Activated naive CD8-positive, alpha-beta T cell (primary cell): ENCODE measurements at regions not wholly inside any gene's neighbourhood (a gene's known extent, or its start where the extent isn't known, plus 50 kb on each side); places are given as distances from the start of the nearest gene placed in this dataset.

Experiments
- H3K27ac Mint-ChIP-seq: one replicate; pipeline ENCODE4 v1.8.0; 2021; ENCODE audit warnings: mixed read lengths
- H3K27me3 Mint-ChIP-seq: one replicate; pipeline ENCODE4 v1.8.0; 2021; ENCODE audit warnings: mixed read lengths
- H3K36me3 Mint-ChIP-seq: one replicate; pipeline ENCODE4 v1.8.0; 2021; ENCODE audit warnings: mixed read lengths
- H3K4me1 Mint-ChIP-seq: one replicate; pipeline ENCODE4 v1.8.0; 2021; ENCODE audit warnings: low read depth, mixed read lengths
- H3K4me3 Mint-ChIP-seq: one replicate; pipeline ENCODE4 v1.8.0; 2021; ENCODE audit warnings: mild to moderate bottlenecking, mixed read lengths
- H3K9me3 Mint-ChIP-seq: one replicate; pipeline ENCODE4 v1.8.0; 2021; ENCODE audit warnings: low read depth, mixed read lengths

GRCh38 chr18:39200153-39200552 lies 1634.6 kb upstream of the CELF4 start:
- Mint-ChIP-seq H3K36me3 (no peaks in the 10 kb centered on the region), H3K27ac (no peak overlapping the region), H3K4me1 (no peaks in the 10 kb centered on the region), H3K27me3 (no peaks in the 10 kb centered on the region), H3K9me3 (peaks cover 3% of the 10 kb centered on the region), H3K4me3 (no peak overlapping the region)

- Mint-ChIP-seq H3K4me3 (no peak overlapping the region), H3K27me3 (no peaks in the 10 kb centered on the region), H3K4me1 (no peaks in the 10 kb centered on the region), H3K9me3 (peaks cover 3% of the 10 kb centered on the region), H3K36me3 (no peaks in the 10 kb centered on the region), H3K27ac (no peak overlapping the region)
Measured at GRCh38 chr18:39199231-39199855, 1633.7 kb upstream of the CELF4 start.

GRCh38 chr18:39198376-39198775 lies 1632.8 kb upstream of the CELF4 start:
- H3K9me3 Mint-ChIP-seq: peaks cover 1% of the 10 kb centered on the region
- no peaks in the 10 kb centered on the region for H3K27me3 Mint-ChIP-seq
- H3K36me3 Mint-ChIP-seq: no peaks in the 10 kb centered on the region
- no peak overlapping the region for H3K4me3 Mint-ChIP-seq
- H3K27ac Mint-ChIP-seq: no peak overlapping the region
- no peaks in the 10 kb centered on the region for H3K4me1 Mint-ChIP-seq

GRCh38 chr18:39191931-39192330 lies 1626.3 kb upstream of the CELF4 start:
- no peaks in the 10 kb centered on the region for H3K36me3 Mint-ChIP-seq
- no peak overlapping the region for H3K27ac Mint-ChIP-seq
- no peaks in the 10 kb centered on the region for H3K4me1 Mint-ChIP-seq
- no peaks in the 10 kb centered on the region for H3K9me3 Mint-ChIP-seq
- H3K4me3 Mint-ChIP-seq: no peak overlapping the region
- H3K27me3 Mint-ChIP-seq: no peaks in the 10 kb centered on the region

- Mint-ChIP-seq H3K36me3 (no peaks in the 10 kb centered on the region), H3K9me3 (no peaks in the 10 kb centered on the region), H3K4me3 (no peak overlapping the region), H3K4me1 (no peaks in the 10 kb centered on the region), H3K27me3 (no peaks in the 10 kb centered on the region), H3K27ac (no peak overlapping the region)
Measured at GRCh38 chr18:39191058-39191457, 1625.5 kb upstream of the CELF4 start.

GRCh38 chr18:39190508-39190907 lies 1624.9 kb upstream of the CELF4 start:
- Mint-ChIP-seq H3K9me3 (no peaks in the 10 kb centered on the region), H3K4me1 (no peaks in the 10 kb centered on the region), H3K27ac (no peak overlapping the region), H3K36me3 (no peaks in the 10 kb centered on the region), H3K27me3 (no peaks in the 10 kb centered on the region), H3K4me3 (no peak overlapping the region)

- Mint-ChIP-seq H3K36me3 (no peaks in the 10 kb centered on the region), H3K27me3 (no peaks in the 10 kb centered on the region), H3K4me1 (no peaks in the 10 kb centered on the region), H3K4me3 (no peak overlapping the region), H3K9me3 (peaks cover 3% of the 10 kb centered on the region), H3K27ac (no peak overlapping the region)
Measured at GRCh38 chr18:39188278-39188677, 1622.7 kb upstream of the CELF4 start.

- H3K27ac Mint-ChIP-seq: no peak overlapping the region
- peaks cover 3% of the 10 kb centered on the region for H3K9me3 Mint-ChIP-seq
Measured at GRCh38 chr18:39186008-39186407, 1620.4 kb upstream of the CELF4 start.

GRCh38 chr18:39184176-39184575 lies 1618.6 kb upstream of the CELF4 start:
- no peaks in the 10 kb centered on the region for H3K4me1 Mint-ChIP-seq
- no peak overlapping the region for H3K4me3 Mint-ChIP-seq
- no peaks in the 10 kb centered on the region for H3K36me3 Mint-ChIP-seq
- H3K27ac Mint-ChIP-seq: no peak overlapping the region
- H3K27me3 Mint-ChIP-seq: no peaks in the 10 kb centered on the region
- H3K9me3 Mint-ChIP-seq: peaks cover 3% of the 10 kb centered on the region

More at GRCh38 chr18:39186008-39186407, 1620.4 kb upstream of the CELF4 start:
- no peaks in the 10 kb centered on the region for H3K27me3 Mint-ChIP-seq
- no peaks in the 10 kb centered on the region for H3K4me1 Mint-ChIP-seq
- H3K4me3 Mint-ChIP-seq: no peak overlapping the region
- no peaks in the 10 kb centered on the region for H3K36me3 Mint-ChIP-seq

- Mint-ChIP-seq H3K4me3 (no peak overlapping the region), H3K36me3 (no peaks in the 10 kb centered on the region), H3K27ac (no peak overlapping the region), H3K4me1 (no peaks in the 10 kb centered on the region), H3K9me3 (no peaks in the 10 kb centered on the region), H3K27me3 (no peaks in the 10 kb centered on the region)
Measured at GRCh38 chr18:39178166-39178565, 1612.6 kb upstream of the CELF4 start.

GRCh38 chr18:39172695-39173421 lies 1607.3 kb upstream of the CELF4 start:
- no peaks in the 10 kb centered on the region for H3K27me3 Mint-ChIP-seq

GRCh38 chr18:39168723-39169122 lies 1603.1 kb upstream of the CELF4 start:
- Mint-ChIP-seq H3K4me3 (no peak overlapping the region), H3K36me3 (no peaks in the 10 kb centered on the region), H3K9me3 (peaks cover 4% of the 10 kb centered on the region), H3K4me1 (no peaks in the 10 kb centered on the region), H3K27ac (no peak overlapping the region), H3K27me3 (no peaks in the 10 kb centered on the region)

More at GRCh38 chr18:39172695-39173421, 1607.3 kb upstream of the CELF4 start:
- Mint-ChIP-seq H3K36me3 (no peaks in the 10 kb centered on the region), H3K4me3 (no peak overlapping the region), H3K27ac (no peak overlapping the region), H3K4me1 (no peaks in the 10 kb centered on the region), H3K9me3 (no peaks in the 10 kb centered on the region)

GRCh38 chr18:39167990-39168389 lies 1602.4 kb upstream of the CELF4 start:
- Mint-ChIP-seq H3K36me3 (no peaks in the 10 kb centered on the region), H3K9me3 (peaks cover 4% of the 10 kb centered on the region), H3K4me3 (no peak overlapping the region), H3K27ac (no peak overlapping the region), H3K4me1 (no peaks in the 10 kb centered on the region), H3K27me3 (no peaks in the 10 kb centered on the region)

GRCh38 chr18:39166776-39167175 lies 1601.2 kb upstream of the CELF4 start:
- H3K36me3 Mint-ChIP-seq: no peaks in the 10 kb centered on the region
- no peaks in the 10 kb centered on the region for H3K4me1 Mint-ChIP-seq
- no peak overlapping the region for H3K27ac Mint-ChIP-seq
- peaks cover 4% of the 10 kb centered on the region for H3K9me3 Mint-ChIP-seq
- H3K27me3 Mint-ChIP-seq: no peaks in the 10 kb centered on the region
- H3K4me3 Mint-ChIP-seq: no peak overlapping the region

GRCh38 chr18:39162013-39162827 lies 1596.6 kb upstream of the CELF4 start:
- Mint-ChIP-seq H3K27me3 (no peaks in the 10 kb centered on the region), H3K9me3 (peaks cover 9% of the 10 kb centered on the region), H3K4me3 (no peak overlapping the region), H3K36me3 (no peaks in the 10 kb centered on the region), H3K27ac (no peak overlapping the region), H3K4me1 (no peaks in the 10 kb centered on the region)
